ENCODE measurements at regions not wholly inside any gene's neighbourhood (a gene's known extent, or its start where the extent isn't known, plus 50 kb on each side); places are given as distances from the start of the nearest gene placed in this dataset.

GRCh38 chr6:105794239-105794638, 291.9 kb upstream of the PRDM1 start:
- ChIA-PET CTCF (interaction anchor here (0.8 kb wide), 1 partner anchor 49 kb away, joined by 3 read pairs; no protein-coding TSS in a partner anchor), POLR2A (no interaction called here)
- BruUV-seq (replicated peaks), result no TSS peak
- Histone ChIP-seq H2AFZ (ENCODE audit: low read depth, low read length) (no peak overlapping the region), H3K27ac (ENCODE audit: insufficient read depth, low read depth, low read length) (no peak overlapping the region), H3K4me3 (replicated peaks in 1 of 3; ENCODE audit: insufficient read depth in 1 of 3, low read depth in 1 of 3, low read length in 3 of 3) (no peak overlapping the region), H3K36me3 (ENCODE audit: control insufficient read depth in 2 of 2, extremely low read depth in 1 of 2, insufficient read depth in 2 of 2, low read length in 2 of 2) (no peaks in the 10 kb centered on the region), H4K20me1 (replicated peaks; ENCODE audit: control insufficient read depth, extremely low read depth, insufficient read depth, low read length) (no peaks in the 10 kb centered on the region), H3K4me2 (ENCODE audit: insufficient read depth, low read length) (no peak overlapping the region), H3K9me1 (replicated peaks; ENCODE audit: control insufficient read depth, extremely low read depth, insufficient read depth, low read length) (no peaks in the 10 kb centered on the region), H3K9ac (replicated peaks; ENCODE audit: extremely low read depth, insufficient read depth, low read length) (no peak overlapping the region), H3K79me2 (ENCODE audit: control insufficient read depth, insufficient read depth, low read length) (no peaks in the 10 kb centered on the region), H3K9me3 (replicated peaks; ENCODE audit: control insufficient read depth, insufficient read depth, low read length) (no peaks in the 10 kb centered on the region), H3K27me3 (ENCODE audit: control insufficient read depth in 2 of 2, insufficient read depth in 2 of 2, low read length in 2 of 2) (peaks cover 0 to 2% of the 10 kb centered on the region in 2 experiments), H3K4me1 (ENCODE audit: control insufficient read depth, extremely low read depth, insufficient read depth, low read length) (no peaks in the 10 kb centered on the region)
- intact Hi-C loops (cut with micrococcal nuclease) (no loop called here), dilution Hi-C loops (cut with MboI; ENCODE audit: extremely low pct_ligation_motif_present, low sequenced_read_pairs) (no loop called here)
- no peak for FAIRE-seq
- TF ChIP-seq JUN (IDR thresholded peaks at IDR 0.05; ENCODE audit: borderline replicate concordance, insufficient read depth, insufficient read length, low read depth) (no peak), MAX (IDR thresholded peaks at IDR 0.05; ENCODE audit: insufficient read depth, insufficient read length) (no peak), POLR2A (IDR thresholded peaks at IDR 0.05; ENCODE audit: low read depth, low read length) (no peak), EZH2 (IDR thresholded peaks at IDR 0.05; ENCODE audit: borderline replicate concordance, low read depth, low read length, severe bottlenecking) (no peak), GATA2 (IDR thresholded peaks at IDR 0.05; ENCODE audit: insufficient read depth, insufficient read length, low read depth, low read length) (no peak), FOS (IDR thresholded peaks at IDR 0.05; ENCODE audit: borderline replicate concordance, insufficient read depth, low read length) (no peak), MYC (IDR thresholded peaks at IDR 0.05; ENCODE audit: low read depth, low read length) (no peak), CTCF (IDR thresholded peaks at IDR 0.05; ENCODE audit: extremely low read depth in 1 of 2, insufficient read depth in 1 of 2, low read depth in 1 of 2, low read length in 2 of 2) (no peak), POLR2AphosphoS5 (IDR thresholded peaks at IDR 0.05; ENCODE audit: insufficient read depth, low read depth, low read length) (no peak)
- DNase-seq (ENCODE audit: low read depth, low spot score), result no peak
